ENCODE measurements at regions not wholly inside any gene's neighbourhood (a gene's known extent, or its start where the extent isn't known, plus 50 kb on each side); places are given as distances from the start of the nearest gene placed in this dataset.
A peak's percentile ranks its signal among the peaks of the same experiment; 100 is the strongest.

GRCh38 chr4:186881521-186882220, 158.0 kb upstream of the FAT1 start:
- no peak overlapping the region for H4K8ac ChIP-seq (ENCODE audit: low read depth in 2 of 2, low read length in 2 of 2)
- H3K4me2 ChIP-seq (ENCODE audit: low read depth, low read length), result peak overlapping the region; percentile 1; the same call in 1 of the 2 replicates
- H4K5ac ChIP-seq (ENCODE audit: low read depth, low read length), result no peak overlapping the region
- no peaks in the 10 kb centered on the region for H3K9me1 ChIP-seq (ENCODE audit: insufficient read depth, low read length)
- no peak overlapping the region for H3K4ac ChIP-seq (ENCODE audit: low read depth, low read length)
- intact Hi-C loops (cut with micrococcal nuclease), result no loop called here
- no peak overlapping the region for H3K23ac ChIP-seq (ENCODE audit: low read depth, low read length)
- no peak overlapping the region for H2BK15ac ChIP-seq (ENCODE audit: low read depth, low read length)
- H2BK5ac ChIP-seq (ENCODE audit: low read depth, low read length, poor library complexity, severe bottlenecking), result no peak overlapping the region
- ChIA-PET CTCF (interaction anchor here (0.6 kb wide), 2 partner anchors 9 to 98 kb away, joined by 3 to 4 read pairs; no protein-coding TSS in a partner anchor), POLR2A (ENCODE audit: unreplicated experiment) (interaction anchor here (0.6 kb wide), 1 partner anchor 152 kb away, joined by 5 read pairs; no protein-coding TSS in a partner anchor)
- no peak overlapping the region for H3K9ac ChIP-seq (ENCODE audit: low read depth, low read length)
- H3K36me3 ChIP-seq (ENCODE audit: control insufficient read depth, insufficient read depth, low read length), result no peaks in the 10 kb centered on the region
- BruUV-seq (replicated peaks), result no TSS peak
- H2AK9ac ChIP-seq (replicated peaks; ENCODE audit: low read depth, low read length, poor library complexity), result no peak overlapping the region
- in situ Hi-C loops (cut with MboI; ENCODE audit: low sequenced_read_pairs), result no loop called here
- H3K56ac ChIP-seq (ENCODE audit: extremely low read depth, insufficient read depth, low read length), result no peak overlapping the region
- peak; percentile 67 for DNase-seq
- no peaks in the 10 kb centered on the region for H3K9me3 ChIP-seq (ENCODE audit: control insufficient read depth, insufficient read depth, low read length)
- dilution Hi-C loops (cut with HindIII; ENCODE audit: low sequenced_read_pairs, unreplicated experiment), result no loop called here
- H3K18ac ChIP-seq (ENCODE audit: low read depth, low read length), result no peak overlapping the region
- peak; percentile 82 for ATAC-seq (ENCODE audit: low read depth)
- TF ChIP-seq FOS (IDR thresholded peaks at IDR 0.05; ENCODE audit: low read depth, low read length) (0 out of 2 replicates have a peak, but pooled peaks have one; percentile 29), POLR2A (IDR thresholded peaks at IDR 0.05; ENCODE audit: low read depth, low read length) (no peak), MXI1 (IDR thresholded peaks at IDR 0.05; ENCODE audit: borderline replicate concordance, low read depth, low read length) (no peak), RAD21 (IDR thresholded peaks at IDR 0.05; ENCODE audit: low read length) (no peak), RFX5 (IDR thresholded peaks at IDR 0.05; ENCODE audit: low read depth, low read length) (no peak), NFE2L2 (IDR thresholded peaks at IDR 0.05; ENCODE audit: low read depth, low read length) (no peak), CEBPB (IDR thresholded peaks at IDR 0.05; ENCODE audit: low read depth, low read length) (no peak), USF2 (IDR thresholded peaks at IDR 0.05; ENCODE audit: low read depth, low read length) (no peak)
- WGBS, 2 experiments (ENCODE audit: extremely low coverage in 2 of 2, insufficient read length in 1 of 2), result no CpG with 5 or more reads among the region's 3 CpGs
- peaks cover 1% of the 10 kb centered on the region; the same call in 1 of the 2 replicates for H3K4me1 ChIP-seq (ENCODE audit: control insufficient read depth, insufficient read depth, low read length)
- no peak overlapping the region for H4K91ac ChIP-seq (ENCODE audit: insufficient read depth, low read depth, low read length)
- H3K14ac ChIP-seq (replicated peaks; ENCODE audit: low read depth, low read length), result no peak overlapping the region
- no peak overlapping the region for H3K27ac ChIP-seq (ENCODE audit: insufficient read depth, low read length)
- no peak overlapping the region for H2AFZ ChIP-seq (replicated peaks; ENCODE audit: low read length, poor library complexity)
- H3K79me1 ChIP-seq (ENCODE audit: low read depth in 1 of 2, low read length in 2 of 2), result no peaks in the 10 kb centered on the region
- H2AK5ac ChIP-seq (ENCODE audit: low read depth, low read length), result no peak overlapping the region
- H3K27me3 ChIP-seq (ENCODE audit: control insufficient read depth, insufficient read depth, low read length), result no peaks in the 10 kb centered on the region
- no peaks in the 10 kb centered on the region for H4K20me1 ChIP-seq (ENCODE audit: insufficient read depth, low read length)
- no peak overlapping the region for H3K4me3 ChIP-seq (ENCODE audit: insufficient read depth, low read depth, low read length)
- no peak overlapping the region for H2BK120ac ChIP-seq (ENCODE audit: low read depth, low read length)
- 0 out of 2 replicates have a peak overlapping the region, but pooled peaks have one; percentile 30 for H2BK20ac ChIP-seq (ENCODE audit: low read depth, low read length)
